GM12873 (cell line): ENCODE measurements at regions not wholly inside any gene's neighbourhood (a gene's known extent, or its start where the extent isn't known, plus 50 kb on each side); places are given as distances from the start of the nearest gene placed in this dataset.
A peak's percentile ranks its signal among the peaks of the same experiment; 100 is the strongest.

ENCODE experiments used
- CTCF ChIP-seq: IDR thresholded peaks from 2 replicates; pipeline ENCODE4 v1.5.1; 2012; ENCODE audit warnings: low read depth, mild to moderate bottlenecking, moderate library complexity, low read length, control low read depth; ENCODE audit not compliant: insufficient read depth; ENCODE audit errors: missing control alignments

DNA sequence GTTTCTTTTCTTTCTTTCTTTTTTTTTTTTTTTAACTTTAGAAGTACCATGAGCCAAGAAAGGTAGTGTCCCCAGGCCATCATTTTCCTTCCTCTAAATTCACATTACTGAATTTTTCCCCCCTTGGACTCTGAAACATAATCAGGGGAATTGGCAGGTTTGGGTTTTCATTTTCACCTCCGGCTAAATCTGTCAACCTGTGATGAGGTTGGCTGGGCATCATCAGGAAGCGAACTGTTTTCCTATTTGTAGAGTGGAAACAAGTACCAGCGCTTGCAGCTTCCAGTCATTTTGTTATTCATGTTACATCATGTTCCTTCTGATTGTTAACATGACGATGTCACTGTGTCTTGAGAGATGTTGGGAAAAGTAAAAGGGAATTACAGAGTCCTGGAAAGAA is 641.9 kb upstream of the RBFOX1 start:
- no peak for TF ChIP-seq CTCF

DNA sequence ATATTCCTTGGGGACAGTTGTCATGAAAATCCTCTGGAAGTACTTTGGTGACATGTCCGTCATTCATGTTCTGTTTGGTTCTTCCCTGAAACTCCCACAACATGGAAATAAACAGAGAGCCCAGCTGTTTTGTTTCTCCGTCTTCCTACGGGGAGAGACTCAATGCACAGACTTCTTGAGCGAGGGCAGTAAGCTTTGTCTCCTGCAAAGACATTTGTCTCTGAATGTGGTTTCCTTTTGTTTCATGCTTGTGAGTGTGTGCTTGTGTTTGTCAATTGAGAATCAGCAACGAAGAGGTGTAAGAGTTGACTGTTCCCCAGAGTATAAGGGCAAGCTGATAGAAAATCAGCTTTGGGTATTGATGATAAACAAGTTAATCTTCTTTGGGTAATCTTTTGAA is 643.0 kb upstream of the RBFOX1 start:
- no peak for TF ChIP-seq CTCF

DNA sequence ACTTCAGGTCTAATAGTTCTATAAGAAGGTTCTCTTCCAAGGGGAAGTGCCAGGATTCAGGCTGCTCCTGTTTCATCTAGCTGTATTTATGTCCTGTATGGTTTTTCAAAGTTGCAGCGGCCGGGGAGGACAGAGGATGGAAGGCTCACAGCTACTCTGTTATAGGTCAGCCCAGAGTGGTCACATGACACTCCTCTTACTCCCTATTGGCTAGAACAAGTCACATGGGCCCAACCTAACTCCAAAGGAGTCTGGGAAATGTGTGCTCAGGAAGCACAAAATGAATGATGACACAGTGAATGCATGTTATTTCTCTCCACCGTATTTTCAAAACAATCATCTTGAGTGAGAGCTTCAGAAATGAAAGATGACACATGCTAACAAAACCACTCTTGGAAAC is 645.1 kb upstream of the RBFOX1 start:
- no peak for TF ChIP-seq CTCF

GRCh38 chr16:6684076-6684673 is 648.5 kb upstream of the RBFOX1 start:
- TF ChIP-seq CTCF: peak; percentile 43

DNA sequence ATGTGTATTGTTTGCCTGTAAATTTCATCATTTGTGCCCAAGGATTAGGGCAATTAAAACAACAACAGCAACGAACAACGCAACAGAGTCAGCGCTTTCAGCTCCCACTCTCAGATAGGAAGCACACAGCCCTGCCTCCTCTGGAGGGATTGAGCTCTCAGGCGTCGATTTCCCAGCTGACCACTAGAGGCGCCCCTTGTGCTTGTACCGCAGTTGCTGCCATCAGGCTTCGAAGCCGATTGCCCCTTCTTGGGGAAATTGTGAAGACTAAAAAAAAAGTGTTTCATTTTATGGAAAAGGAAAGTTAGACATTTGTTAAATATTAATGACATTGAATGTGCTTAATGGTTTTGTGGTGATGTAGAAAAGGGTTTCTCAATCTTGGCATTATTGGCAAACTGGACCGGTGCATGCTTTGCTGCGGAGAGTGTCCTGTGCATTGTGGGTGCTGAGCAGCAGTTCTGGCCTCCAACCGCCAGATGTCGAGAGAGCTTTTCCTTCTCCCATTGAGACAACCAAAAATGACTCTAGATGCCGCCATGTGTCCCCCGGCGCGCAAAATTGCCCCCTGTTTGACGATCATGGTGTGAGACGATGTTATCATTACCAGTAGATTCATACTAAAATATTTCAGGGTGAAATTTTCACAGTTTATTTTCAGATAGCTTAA is 650.4 kb upstream of the RBFOX1 start:
- peak; percentile 74 for TF ChIP-seq CTCF

DNA sequence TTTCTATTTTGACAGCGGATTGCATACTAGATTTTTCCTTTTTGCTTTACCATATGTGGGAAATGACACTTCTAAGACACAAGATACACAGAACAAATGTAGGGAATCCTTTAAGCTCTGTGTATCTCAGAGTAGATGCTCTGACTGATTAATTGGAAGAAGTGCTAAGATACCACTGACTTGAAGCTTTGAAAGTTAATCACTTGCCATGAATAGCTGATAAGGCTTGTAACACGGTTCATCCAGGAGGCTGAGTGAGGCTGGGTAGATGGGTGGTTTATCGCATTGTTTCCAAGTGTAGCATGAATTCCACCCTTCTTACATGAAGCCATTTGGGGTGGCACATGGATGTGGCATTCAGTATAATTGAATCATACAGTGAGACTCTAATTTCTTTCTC is 654.1 kb upstream of the RBFOX1 start:
- no peak for TF ChIP-seq CTCF

- no peak for TF ChIP-seq CTCF
These were observed 658.6 kb upstream of the RBFOX1 start for GRCh38 chr16:6674071-6674470.
